Type B pancreatic cell (in vitro differentiated cells): ENCODE measurements at regions not wholly inside any gene's neighbourhood (a gene's known extent, or its start where the extent isn't known, plus 50 kb on each side); places are given as distances from the start of the nearest gene placed in this dataset.

Source experiments
- DNase-seq: peaks from one replicate; pipeline ENCODE4 v3.0.0; 2021; ENCODE audit warnings: mixed read lengths; ENCODE audit not compliant: unreplicated experiment; ENCODE audit errors: extremely low spot score
- H3K27ac Mint-ChIP-seq: 2 replicates; pipeline ENCODE4 v1.8.0; 2021; ENCODE audit warnings: mild to moderate bottlenecking, mixed read lengths
- H3K27me3 Mint-ChIP-seq: 2 replicates; pipeline ENCODE4 v1.8.0; 2021; ENCODE audit warnings: mixed read lengths
- H3K36me3 Mint-ChIP-seq: 2 replicates; pipeline ENCODE4 v1.8.0; 2021; ENCODE audit warnings: mixed read lengths
- H3K4me1 Mint-ChIP-seq: one replicate; pipeline ENCODE4 v1.8.0; 2021; ENCODE audit warnings: mixed read lengths; ENCODE audit not compliant: unreplicated experiment
- H3K4me3 Mint-ChIP-seq: 2 replicates; pipeline ENCODE4 v1.8.0; 2021; ENCODE audit warnings: mild to moderate bottlenecking, mixed read lengths
- H3K9me3 Mint-ChIP-seq: 2 replicates; pipeline ENCODE4 v1.8.0; 2021; ENCODE audit warnings: mixed read lengths
- TF ChIP-seq, protein P1 (sequence below): fragments of 200-600 bp; sonication (generic); conservative IDR thresholded peaks from 2 replicates; pipeline ENCODE4 v1.5.0; 2021; ENCODE audit warnings: antibody characterized with exemption, mild to moderate bottlenecking

DNA sequence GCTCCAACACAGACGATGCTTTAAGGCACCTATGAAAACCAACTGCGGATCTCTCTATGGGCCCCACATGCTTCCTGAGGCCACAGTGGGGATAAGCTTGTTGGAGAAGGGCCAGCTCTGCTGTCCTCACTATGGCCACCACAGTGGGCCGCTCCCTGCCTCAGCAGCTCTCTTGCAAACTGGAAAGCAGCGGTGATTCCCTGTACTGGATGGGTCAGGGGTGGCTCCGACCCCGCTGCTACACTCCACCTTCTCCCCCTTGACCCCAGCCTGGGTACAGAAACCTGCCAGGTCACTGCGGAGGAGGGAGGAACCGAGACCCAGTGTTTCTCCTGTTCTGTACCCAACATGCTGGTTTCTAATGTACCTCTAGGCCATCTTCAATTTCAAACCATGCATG is 403.9 kb downstream of the CTTN start:
- TF ChIP-seq, protein P1, sequence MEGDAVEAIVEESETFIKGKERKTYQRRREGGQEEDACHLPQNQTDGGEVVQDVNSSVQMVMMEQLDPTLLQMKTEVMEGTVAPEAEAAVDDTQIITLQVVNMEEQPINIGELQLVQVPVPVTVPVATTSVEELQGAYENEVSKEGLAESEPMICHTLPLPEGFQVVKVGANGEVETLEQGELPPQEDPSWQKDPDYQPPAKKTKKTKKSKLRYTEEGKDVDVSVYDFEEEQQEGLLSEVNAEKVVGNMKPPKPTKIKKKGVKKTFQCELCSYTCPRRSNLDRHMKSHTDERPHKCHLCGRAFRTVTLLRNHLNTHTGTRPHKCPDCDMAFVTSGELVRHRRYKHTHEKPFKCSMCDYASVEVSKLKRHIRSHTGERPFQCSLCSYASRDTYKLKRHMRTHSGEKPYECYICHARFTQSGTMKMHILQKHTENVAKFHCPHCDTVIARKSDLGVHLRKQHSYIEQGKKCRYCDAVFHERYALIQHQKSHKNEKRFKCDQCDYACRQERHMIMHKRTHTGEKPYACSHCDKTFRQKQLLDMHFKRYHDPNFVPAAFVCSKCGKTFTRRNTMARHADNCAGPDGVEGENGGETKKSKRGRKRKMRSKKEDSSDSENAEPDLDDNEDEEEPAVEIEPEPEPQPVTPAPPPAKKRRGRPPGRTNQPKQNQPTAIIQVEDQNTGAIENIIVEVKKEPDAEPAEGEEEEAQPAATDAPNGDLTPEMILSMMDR = no peak
- H3K36me3 Mint-ChIP-seq = peaks cover 21% of the 10 kb centered on the region
- no peak overlapping the region for H3K27ac Mint-ChIP-seq

DNA sequence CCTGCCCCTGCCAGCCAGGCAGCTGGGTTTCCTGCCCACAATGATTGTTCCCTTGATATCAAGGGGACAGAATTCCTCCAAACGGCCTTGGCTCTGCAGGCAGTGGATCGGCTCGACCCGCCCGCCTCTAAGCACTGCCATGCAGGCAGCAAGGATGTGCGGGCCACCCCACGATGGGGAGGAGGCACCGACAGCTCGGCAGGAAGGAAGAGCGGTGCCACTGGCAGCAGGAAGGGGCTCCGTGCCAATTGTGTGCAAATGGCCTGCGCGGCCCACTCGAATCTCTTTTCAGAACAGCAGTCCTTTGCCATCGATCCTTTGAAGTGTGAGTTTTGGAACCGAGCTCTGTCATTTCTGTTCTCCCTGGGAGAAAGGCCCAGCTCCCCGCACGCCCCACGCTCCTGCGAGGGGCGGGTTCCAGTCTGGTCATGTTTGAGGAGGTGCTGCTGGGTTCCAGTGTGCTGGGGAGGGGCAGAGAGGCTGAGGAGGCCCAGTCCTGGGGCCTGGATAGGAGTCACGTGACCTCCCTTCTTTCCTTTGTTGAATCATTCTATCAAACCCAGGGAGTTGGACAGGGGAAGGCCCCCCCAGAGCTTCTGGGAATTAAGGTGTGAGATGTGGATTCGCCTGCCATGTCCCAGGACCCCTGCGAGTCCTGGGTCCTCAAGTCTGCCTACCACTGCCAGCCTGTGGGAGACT is 406.0 kb downstream of the CTTN start:
- Mint-ChIP-seq H3K36me3 (peaks cover 13% of the 10 kb centered on the region), H3K27ac (no peak overlapping the region), H3K27me3 (no peaks in the 10 kb centered on the region), H3K4me1 (peaks cover 5% of the 10 kb centered on the region), H3K4me3 (no peak overlapping the region), H3K9me3 (peaks cover 5% of the 10 kb centered on the region)
- no peak for DNase-seq
- TF ChIP-seq, protein P1 = no peak

More for the DNA sequence above, 403.9 kb downstream of the CTTN start:
- Mint-ChIP-seq H3K4me3 (no peak overlapping the region), H3K27me3 (no peaks in the 10 kb centered on the region), H3K4me1 (peaks cover 5% of the 10 kb centered on the region), H3K9me3 (peaks cover 5% of the 10 kb centered on the region)
- DNase-seq = no peak

DNA sequence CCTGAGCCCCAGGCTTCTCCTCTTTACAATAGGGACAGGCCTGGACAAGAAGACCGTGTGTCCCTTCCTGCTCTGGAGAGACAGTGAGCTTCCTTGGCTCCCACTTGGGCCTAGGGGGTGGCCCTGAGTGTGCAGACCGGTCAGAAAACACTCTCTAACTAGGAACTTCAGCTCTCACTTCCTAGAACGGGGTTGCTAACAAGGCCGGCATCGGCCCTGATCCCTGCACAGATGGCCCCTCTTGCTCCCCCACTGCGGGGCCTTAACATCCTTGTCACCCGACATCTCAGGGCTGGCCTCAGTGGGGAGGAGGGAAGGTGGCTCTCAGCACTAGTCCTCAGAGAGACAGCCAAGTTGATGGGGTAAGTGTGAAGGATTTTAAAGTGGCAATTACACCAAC is 406.9 kb downstream of the CTTN start:
- H3K36me3 Mint-ChIP-seq = peaks cover 13% of the 10 kb centered on the region
- H3K27ac Mint-ChIP-seq = no peak overlapping the region
- no peaks in the 10 kb centered on the region for H3K27me3 Mint-ChIP-seq
- H3K4me3 Mint-ChIP-seq = no peak overlapping the region
- TF ChIP-seq, protein P1 = no peak
- peaks cover 5% of the 10 kb centered on the region for H3K9me3 Mint-ChIP-seq
- H3K4me1 Mint-ChIP-seq = peaks cover 5% of the 10 kb centered on the region
- DNase-seq = no peak

DNA sequence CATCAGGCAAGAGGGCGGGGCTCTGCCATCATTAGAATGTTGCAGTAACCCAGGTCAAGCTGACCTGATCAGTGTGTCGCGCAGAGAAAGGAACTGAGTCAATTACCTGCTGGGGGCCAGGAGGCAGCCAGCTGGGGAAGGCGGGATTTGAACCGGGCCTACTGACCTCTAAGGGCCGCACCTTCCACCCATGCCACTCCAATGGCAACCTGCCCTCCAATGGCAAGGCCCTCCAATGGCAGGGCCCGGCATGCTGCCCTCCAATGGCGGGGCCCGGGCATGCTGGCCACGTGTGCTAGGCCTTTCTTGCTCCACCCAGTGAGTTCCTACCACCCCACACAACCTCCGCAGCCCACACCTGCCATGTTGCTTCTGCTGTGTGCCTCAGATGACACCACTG is 407.6 kb downstream of the CTTN start:
- H3K27me3 Mint-ChIP-seq = no peaks in the 10 kb centered on the region
- no peak for DNase-seq
- peaks cover 5% of the 10 kb centered on the region for H3K9me3 Mint-ChIP-seq
- TF ChIP-seq, protein P1 = no peak
- peaks cover 12% of the 10 kb centered on the region for H3K36me3 Mint-ChIP-seq
- no peak overlapping the region for H3K4me3 Mint-ChIP-seq
- H3K4me1 Mint-ChIP-seq = peaks cover 5% of the 10 kb centered on the region
- H3K27ac Mint-ChIP-seq = no peak overlapping the region

DNA sequence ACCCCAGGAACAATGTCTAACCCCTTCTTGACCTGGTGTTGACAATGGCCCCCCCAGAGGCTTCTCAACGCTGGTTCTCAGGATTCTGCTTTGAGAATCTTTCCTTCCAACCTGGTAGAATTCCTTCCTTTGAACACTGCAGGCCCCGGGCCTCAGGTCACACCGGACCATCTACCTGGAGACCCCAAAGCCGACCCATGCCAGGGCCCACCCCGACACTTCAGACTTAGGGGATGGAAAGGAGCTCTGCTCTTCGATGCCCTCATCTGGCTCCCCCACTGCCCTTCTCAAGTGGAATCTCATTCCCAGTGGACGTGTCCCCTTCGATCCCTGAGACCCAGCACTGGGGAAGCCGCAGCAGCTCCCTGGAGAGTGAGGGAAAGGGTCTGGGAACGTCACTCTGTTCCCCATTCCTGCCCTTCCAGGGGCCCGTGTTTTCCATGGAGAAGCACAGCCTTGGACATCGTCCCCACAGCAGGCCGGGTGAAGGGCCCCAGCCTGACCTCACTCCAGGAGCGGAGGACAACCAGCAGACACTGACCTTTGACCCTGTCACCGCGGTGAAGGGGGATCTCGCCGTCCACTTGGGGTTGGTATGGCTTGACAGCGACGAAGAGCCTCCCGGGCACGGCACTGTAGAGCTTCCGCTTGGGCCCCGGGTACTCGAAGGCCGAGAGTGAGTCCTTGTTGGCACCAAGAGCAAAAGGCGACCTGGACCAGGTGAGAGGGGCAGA is 408.3 kb downstream of the CTTN start:
- Mint-ChIP-seq H3K9me3 (peaks cover 5% of the 10 kb centered on the region), H3K27me3 (no peaks in the 10 kb centered on the region), H3K4me1 (peaks cover 5% of the 10 kb centered on the region), H3K4me3 (no peak overlapping the region), H3K27ac (no peak overlapping the region), H3K36me3 (peaks cover 9% of the 10 kb centered on the region)
- no peak for DNase-seq
- TF ChIP-seq, protein P1 = no peak
